Neural cell (in vitro differentiated cells): ENCODE measurements at regions not wholly inside any gene's neighbourhood (a gene's known extent, or its start where the extent isn't known, plus 50 kb on each side); places are given as distances from the start of the nearest gene placed in this dataset.

ENCODE experiments used
- H2AFZ ChIP-seq: fragments of 200-600, 300-800 bp; sonication (generic), shearing (Covaris generic); 2 replicates; pipeline ENCODE4 v1.6.0; 2014; ENCODE audit warnings: low read depth, mild to moderate bottlenecking, antibody characterized with exemption, low read length, moderate library complexity
- H3F3A ChIP-seq: fragments of 200-600 bp; shearing (Covaris generic); 2 replicates; pipeline ENCODE4 v1.6.1; 2016; ENCODE audit warnings: mild to moderate bottlenecking, moderate library complexity, mixed read lengths, antibody characterized with exemption, low read length; ENCODE audit not compliant: insufficient read depth, poor library complexity, severe bottlenecking
- H3K27ac ChIP-seq: fragments of 200-600, 300-800 bp; sonication (generic), shearing (Covaris generic); 2 replicates; pipeline ENCODE4 v1.5.1; 2014; ENCODE audit warnings: mild to moderate bottlenecking, low read length, moderate library complexity
- H3K27me3 ChIP-seq: fragments of 300-800, 200-600 bp; sonication (generic), shearing (Covaris generic); 2 replicates; pipeline ENCODE4 v1.6.0; 2014; ENCODE audit warnings: mild to moderate bottlenecking, low read depth, low read length, moderate library complexity; ENCODE audit not compliant: insufficient read depth
- H3K36me3 ChIP-seq: fragments of 300-800, 200-600 bp; sonication (generic), shearing (Covaris generic); 2 replicates; pipeline ENCODE4 v1.5.1; 2014; ENCODE audit warnings: mild to moderate bottlenecking, antibody characterized with exemption, low read length, moderate library complexity; ENCODE audit not compliant: insufficient read depth
- H3K4me2 ChIP-seq: fragments of 300-800, 200-600 bp; sonication (generic), shearing (Covaris generic); 2 replicates; pipeline ENCODE4 v1.6.0; 2014; ENCODE audit warnings: mild to moderate bottlenecking, low read length
- H3K4me3 ChIP-seq: fragments of 300-800, 200-600 bp; sonication (generic), shearing (Covaris generic); 2 replicates; pipeline ENCODE4 v1.5.1; 2014; ENCODE audit warnings: mild to moderate bottlenecking, low read length, moderate library complexity
- H3K79me2 ChIP-seq: fragments of 200-600 bp; shearing (Covaris generic); replicated peaks from 2 replicates; pipeline ENCODE4 v1.6.0; 2014; ENCODE audit warnings: mild to moderate bottlenecking, low read length, moderate library complexity; ENCODE audit not compliant: insufficient read depth
- H3K9ac ChIP-seq: fragments of 300-800, 200-600 bp; sonication (generic), shearing (Covaris generic); 2 replicates; pipeline ENCODE4 v1.6.1; 2016; ENCODE audit warnings: mild to moderate bottlenecking, low read length, mixed read lengths
- H3K9me2 ChIP-seq: fragments of 200-600 bp; shearing (Covaris generic); 2 replicates; pipeline ENCODE4 v1.6.1; 2016; ENCODE audit warnings: mild to moderate bottlenecking, low read length, mixed read lengths; ENCODE audit not compliant: insufficient read depth
- H3K9me3 ChIP-seq: fragments of 200-600, 300-800 bp; sonication (generic), shearing (Covaris generic); 2 replicates; pipeline ENCODE4 v1.6.1; 2016; ENCODE audit warnings: mild to moderate bottlenecking, mixed run types, low read length, moderate library complexity, mixed read lengths
- H4K20me1 ChIP-seq: fragments of 200-600 bp; shearing (Covaris generic); 2 replicates; pipeline ENCODE4 v1.6.1; 2016; ENCODE audit warnings: mild to moderate bottlenecking, mixed run types; ENCODE audit not compliant: insufficient read depth
- EP300 ChIP-seq: fragments of 450-650 bp; conservative IDR thresholded peaks from 2 replicates; pipeline ENCODE4 v1.6.1; 2014; ENCODE audit warnings: antibody characterized with exemption, mild to moderate bottlenecking, moderate library complexity; ENCODE audit not compliant: poor library complexity, severe bottlenecking
- EZH2 ChIP-seq: fragments of 200-600, 300-800 bp; shearing (Covaris generic), sonication (generic); IDR thresholded peaks from 2 replicates; pipeline ENCODE4 v1.6.1; 2014; ENCODE audit warnings: antibody characterized with exemption, low read length, borderline replicate concordance, mild to moderate bottlenecking; ENCODE audit not compliant: insufficient read depth, poor library complexity, severe bottlenecking
- MXI1 ChIP-seq: fragments of 450-650 bp; conservative IDR thresholded peaks from 2 replicates; pipeline ENCODE4 v1.6.1; 2014; ENCODE audit warnings: antibody characterized with exemption, mild to moderate bottlenecking; ENCODE audit not compliant: poor library complexity, severe bottlenecking
- POLR2AphosphoS5 ChIP-seq: IDR thresholded peaks from 2 replicates; pipeline ENCODE4 v1.6.1; 2012
- RAD21 ChIP-seq: fragments of 450-650 bp; conservative IDR thresholded peaks from 2 replicates; pipeline ENCODE4 v1.6.1; 2014; ENCODE audit warnings: antibody characterized with exemption, mild to moderate bottlenecking, moderate library complexity
- SMC3 ChIP-seq: fragments of 450-650 bp; conservative IDR thresholded peaks from 2 replicates; pipeline ENCODE4 v1.6.1; 2014; ENCODE audit warnings: antibody characterized with exemption, mild to moderate bottlenecking, moderate library complexity; ENCODE audit not compliant: poor library complexity
- TAF1 ChIP-seq: IDR thresholded peaks from 2 replicates; pipeline ENCODE4 v1.6.1; 2012; ENCODE audit warnings: low read depth
- TF ChIP-seq, protein P1 (sequence below): fragments of 450-650 bp; IDR thresholded peaks from 2 replicates; pipeline ENCODE4 v1.5.1; 2014; ENCODE audit warnings: antibody characterized with exemption, mild to moderate bottlenecking, moderate library complexity; ENCODE audit not compliant: poor library complexity, severe bottlenecking
- TF ChIP-seq, protein P2 (sequence below): IDR thresholded peaks from 2 replicates; pipeline ENCODE4 v1.6.1; 2012; ENCODE audit warnings: borderline replicate concordance

DNA sequence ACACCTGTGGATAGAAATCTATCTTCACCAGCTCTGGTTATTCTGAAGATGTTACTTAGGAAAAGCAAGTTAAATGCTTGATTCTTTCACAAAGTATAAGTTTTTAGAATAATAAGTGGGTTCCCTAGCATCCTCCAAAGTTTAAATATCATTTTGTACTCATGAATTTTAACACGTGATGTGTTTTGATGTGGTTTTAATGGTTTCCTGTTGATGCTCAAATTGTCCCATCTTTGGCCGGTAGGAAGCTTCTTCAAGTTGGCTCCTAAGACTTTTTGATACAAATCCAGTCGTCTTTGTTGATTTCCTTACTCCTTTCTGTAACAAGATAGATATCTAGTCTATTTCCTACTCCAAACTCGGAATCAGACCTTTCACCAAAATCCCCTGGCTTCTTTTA lies 94.5 kb upstream of the STXBP5 start:
- Histone ChIP-seq H3K4me2 (no peak overlapping the region), H4K20me1 (no peaks in the 10 kb centered on the region), H3K4me3 (no peak overlapping the region), H2AFZ (no peak overlapping the region), H3K9me2 (no peaks in the 10 kb centered on the region), H3F3A (no peaks in the 10 kb centered on the region), H3K36me3 (no peaks in the 10 kb centered on the region), H3K9ac (no peak overlapping the region), H3K9me3 (no peaks in the 10 kb centered on the region), H3K27ac (no peak overlapping the region), H3K27me3 (no peaks in the 10 kb centered on the region), H3K79me2 (no peaks in the 10 kb centered on the region)
- no peak for TF ChIP-seq TAF1

GRCh38 chr6:147116056-147116455 lies 88.2 kb upstream of the STXBP5 start:
- H3K9ac ChIP-seq = no peak overlapping the region
- H3K36me3 ChIP-seq = no peaks in the 10 kb centered on the region
- H3F3A ChIP-seq = no peaks in the 10 kb centered on the region
- no peaks in the 10 kb centered on the region for H3K9me3 ChIP-seq
- H3K27ac ChIP-seq = peak overlapping the region; percentile 71
- peak overlapping the region; percentile 8 for H3K4me3 ChIP-seq
- TF ChIP-seq EZH2 (no peak), RAD21 (peak; percentile 29), POLR2AphosphoS5 (peak; percentile 82), SMC3 (no peak), EP300 (peak; percentile 69), TAF1 (no peak)
- TF ChIP-seq, protein P1, sequence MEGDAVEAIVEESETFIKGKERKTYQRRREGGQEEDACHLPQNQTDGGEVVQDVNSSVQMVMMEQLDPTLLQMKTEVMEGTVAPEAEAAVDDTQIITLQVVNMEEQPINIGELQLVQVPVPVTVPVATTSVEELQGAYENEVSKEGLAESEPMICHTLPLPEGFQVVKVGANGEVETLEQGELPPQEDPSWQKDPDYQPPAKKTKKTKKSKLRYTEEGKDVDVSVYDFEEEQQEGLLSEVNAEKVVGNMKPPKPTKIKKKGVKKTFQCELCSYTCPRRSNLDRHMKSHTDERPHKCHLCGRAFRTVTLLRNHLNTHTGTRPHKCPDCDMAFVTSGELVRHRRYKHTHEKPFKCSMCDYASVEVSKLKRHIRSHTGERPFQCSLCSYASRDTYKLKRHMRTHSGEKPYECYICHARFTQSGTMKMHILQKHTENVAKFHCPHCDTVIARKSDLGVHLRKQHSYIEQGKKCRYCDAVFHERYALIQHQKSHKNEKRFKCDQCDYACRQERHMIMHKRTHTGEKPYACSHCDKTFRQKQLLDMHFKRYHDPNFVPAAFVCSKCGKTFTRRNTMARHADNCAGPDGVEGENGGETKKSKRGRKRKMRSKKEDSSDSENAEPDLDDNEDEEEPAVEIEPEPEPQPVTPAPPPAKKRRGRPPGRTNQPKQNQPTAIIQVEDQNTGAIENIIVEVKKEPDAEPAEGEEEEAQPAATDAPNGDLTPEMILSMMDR = no peak
- TF ChIP-seq, protein P2, sequence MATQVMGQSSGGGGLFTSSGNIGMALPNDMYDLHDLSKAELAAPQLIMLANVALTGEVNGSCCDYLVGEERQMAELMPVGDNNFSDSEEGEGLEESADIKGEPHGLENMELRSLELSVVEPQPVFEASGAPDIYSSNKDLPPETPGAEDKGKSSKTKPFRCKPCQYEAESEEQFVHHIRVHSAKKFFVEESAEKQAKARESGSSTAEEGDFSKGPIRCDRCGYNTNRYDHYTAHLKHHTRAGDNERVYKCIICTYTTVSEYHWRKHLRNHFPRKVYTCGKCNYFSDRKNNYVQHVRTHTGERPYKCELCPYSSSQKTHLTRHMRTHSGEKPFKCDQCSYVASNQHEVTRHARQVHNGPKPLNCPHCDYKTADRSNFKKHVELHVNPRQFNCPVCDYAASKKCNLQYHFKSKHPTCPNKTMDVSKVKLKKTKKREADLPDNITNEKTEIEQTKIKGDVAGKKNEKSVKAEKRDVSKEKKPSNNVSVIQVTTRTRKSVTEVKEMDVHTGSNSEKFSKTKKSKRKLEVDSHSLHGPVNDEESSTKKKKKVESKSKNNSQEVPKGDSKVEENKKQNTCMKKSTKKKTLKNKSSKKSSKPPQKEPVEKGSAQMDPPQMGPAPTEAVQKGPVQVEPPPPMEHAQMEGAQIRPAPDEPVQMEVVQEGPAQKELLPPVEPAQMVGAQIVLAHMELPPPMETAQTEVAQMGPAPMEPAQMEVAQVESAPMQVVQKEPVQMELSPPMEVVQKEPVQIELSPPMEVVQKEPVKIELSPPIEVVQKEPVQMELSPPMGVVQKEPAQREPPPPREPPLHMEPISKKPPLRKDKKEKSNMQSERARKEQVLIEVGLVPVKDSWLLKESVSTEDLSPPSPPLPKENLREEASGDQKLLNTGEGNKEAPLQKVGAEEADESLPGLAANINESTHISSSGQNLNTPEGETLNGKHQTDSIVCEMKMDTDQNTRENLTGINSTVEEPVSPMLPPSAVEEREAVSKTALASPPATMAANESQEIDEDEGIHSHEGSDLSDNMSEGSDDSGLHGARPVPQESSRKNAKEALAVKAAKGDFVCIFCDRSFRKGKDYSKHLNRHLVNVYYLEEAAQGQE = peak; percentile 65
- H3K79me2 ChIP-seq = no peaks in the 10 kb centered on the region
- no peak overlapping the region for H2AFZ ChIP-seq
- peak overlapping the region; percentile 25 for H3K4me2 ChIP-seq
- no peaks in the 10 kb centered on the region for H4K20me1 ChIP-seq
- H3K27me3 ChIP-seq = no peaks in the 10 kb centered on the region
- H3K9me2 ChIP-seq = no peaks in the 10 kb centered on the region

GRCh38 chr6:147117011-147117410 lies 87.2 kb upstream of the STXBP5 start:
- TF ChIP-seq RAD21 (no peak), SMC3 (no peak), EZH2 (no peak), EP300 (no peak), MXI1 (no peak), POLR2AphosphoS5 (no peak), TAF1 (no peak)
- TF ChIP-seq, protein P2 = no peak
- TF ChIP-seq, protein P1 = no peak
- Histone ChIP-seq H3K9me2 (no peaks in the 10 kb centered on the region), H4K20me1 (no peaks in the 10 kb centered on the region), H3K4me3 (no peak overlapping the region), H3K9me3 (no peaks in the 10 kb centered on the region), H3K9ac (no peak overlapping the region), H3F3A (no peaks in the 10 kb centered on the region), H3K79me2 (no peaks in the 10 kb centered on the region), H3K27ac (peak overlapping the region; percentile 71), H3K4me2 (no peak overlapping the region), H2AFZ (no peak overlapping the region), H3K27me3 (no peaks in the 10 kb centered on the region), H3K36me3 (no peaks in the 10 kb centered on the region)
